ENCODE measurements at regions not wholly inside any gene's neighbourhood (a gene's known extent, or its start where the extent isn't known, plus 50 kb on each side); places are given as distances from the start of the nearest gene placed in this dataset.

DNA sequence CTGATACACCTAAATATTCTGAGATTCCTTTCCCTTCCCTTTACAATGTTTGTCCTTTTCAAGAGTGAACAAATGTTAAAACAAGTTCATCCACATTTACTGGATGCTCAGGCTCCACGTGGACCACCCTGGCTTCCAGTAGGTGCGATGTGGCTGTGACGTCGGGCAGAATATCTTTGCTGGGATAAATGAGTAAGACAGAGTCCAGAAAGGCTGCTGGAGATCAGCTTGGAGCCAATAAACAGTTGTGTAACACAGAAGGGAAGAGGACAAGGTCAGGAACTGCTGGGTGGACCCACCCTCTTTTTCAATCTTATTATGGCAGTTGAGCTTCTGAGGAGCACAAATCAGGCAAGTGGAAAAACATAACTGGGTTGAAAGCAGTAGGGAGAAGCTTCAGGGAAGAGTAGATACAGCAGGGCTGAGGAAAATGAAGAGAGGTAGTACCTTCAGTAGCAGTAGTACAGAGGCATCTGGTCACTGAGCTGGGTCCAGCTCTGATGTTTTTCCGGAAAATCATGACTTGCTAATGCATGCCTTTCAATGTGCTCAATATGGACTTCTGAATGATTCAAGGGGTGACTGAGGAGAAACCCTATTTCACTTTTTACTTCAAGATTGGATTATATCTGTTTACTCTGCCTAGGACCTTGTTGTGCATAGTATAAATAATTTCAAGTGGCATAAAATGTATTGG, 171.8 kb upstream of the MAD2L1 start:
- TF ChIP-seq, protein P1, sequence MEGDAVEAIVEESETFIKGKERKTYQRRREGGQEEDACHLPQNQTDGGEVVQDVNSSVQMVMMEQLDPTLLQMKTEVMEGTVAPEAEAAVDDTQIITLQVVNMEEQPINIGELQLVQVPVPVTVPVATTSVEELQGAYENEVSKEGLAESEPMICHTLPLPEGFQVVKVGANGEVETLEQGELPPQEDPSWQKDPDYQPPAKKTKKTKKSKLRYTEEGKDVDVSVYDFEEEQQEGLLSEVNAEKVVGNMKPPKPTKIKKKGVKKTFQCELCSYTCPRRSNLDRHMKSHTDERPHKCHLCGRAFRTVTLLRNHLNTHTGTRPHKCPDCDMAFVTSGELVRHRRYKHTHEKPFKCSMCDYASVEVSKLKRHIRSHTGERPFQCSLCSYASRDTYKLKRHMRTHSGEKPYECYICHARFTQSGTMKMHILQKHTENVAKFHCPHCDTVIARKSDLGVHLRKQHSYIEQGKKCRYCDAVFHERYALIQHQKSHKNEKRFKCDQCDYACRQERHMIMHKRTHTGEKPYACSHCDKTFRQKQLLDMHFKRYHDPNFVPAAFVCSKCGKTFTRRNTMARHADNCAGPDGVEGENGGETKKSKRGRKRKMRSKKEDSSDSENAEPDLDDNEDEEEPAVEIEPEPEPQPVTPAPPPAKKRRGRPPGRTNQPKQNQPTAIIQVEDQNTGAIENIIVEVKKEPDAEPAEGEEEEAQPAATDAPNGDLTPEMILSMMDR (IDR thresholded peaks at IDR 0.05; ENCODE audit: insufficient read depth, low read length, poor library complexity, severe bottlenecking): no peak
- no peak for TF ChIP-seq EZH2phosphoT487 (conservative IDR thresholded peaks at IDR 0.05; ENCODE audit: low read length)
